GM18909 (cell line): ENCODE measurements at regions not wholly inside any gene's neighbourhood (a gene's known extent, or its start where the extent isn't known, plus 50 kb on each side); places are given as distances from the start of the nearest gene placed in this dataset.

Source experiments
- ATAC-seq: cut with Tn5 transposase; IDR thresholded peaks from one replicate; pipeline ENCODE4 v1.9.1; 2021; ENCODE audit warnings: mild to moderate bottlenecking; ENCODE audit not compliant: unreplicated experiment, poor library complexity

DNA sequence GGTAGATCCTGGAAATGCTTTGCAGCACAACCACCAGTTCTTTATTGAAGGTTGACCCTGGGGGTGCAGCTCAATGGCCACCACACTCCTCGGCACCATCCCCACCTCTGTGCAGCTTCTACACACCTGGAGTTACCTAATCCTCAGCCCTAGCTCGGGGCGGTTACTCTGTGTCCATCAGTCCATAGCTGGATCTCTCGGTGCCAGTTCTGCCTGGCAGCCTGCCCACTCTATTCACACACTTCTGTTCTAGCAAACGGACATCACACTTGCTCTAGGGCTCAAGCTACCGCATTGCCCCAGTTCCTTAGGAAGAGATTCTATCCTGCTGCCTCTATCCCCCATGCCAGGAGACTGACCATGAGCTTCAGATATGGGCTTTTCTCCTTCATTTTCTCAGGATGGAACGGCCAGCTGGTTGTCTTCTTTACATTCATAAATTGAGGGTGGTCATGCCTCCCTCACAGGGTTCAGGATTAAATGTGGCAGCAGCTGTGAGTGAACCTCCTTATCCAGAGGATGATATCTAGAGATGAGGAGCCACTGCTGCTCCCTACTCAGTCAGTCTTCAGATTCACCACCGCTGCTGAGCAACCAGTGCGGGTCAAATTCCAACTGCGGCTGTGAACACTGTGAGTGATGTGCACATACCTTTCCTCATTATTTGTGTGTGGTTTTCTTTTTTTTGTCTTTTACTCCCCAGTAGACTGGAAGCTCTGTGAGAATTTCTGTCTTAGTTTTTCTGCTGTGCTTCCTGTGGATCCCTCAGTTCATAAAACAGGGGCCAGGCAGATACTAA, 66.9 kb upstream of the TRIB2 start:
- no peak for ATAC-seq

DNA sequence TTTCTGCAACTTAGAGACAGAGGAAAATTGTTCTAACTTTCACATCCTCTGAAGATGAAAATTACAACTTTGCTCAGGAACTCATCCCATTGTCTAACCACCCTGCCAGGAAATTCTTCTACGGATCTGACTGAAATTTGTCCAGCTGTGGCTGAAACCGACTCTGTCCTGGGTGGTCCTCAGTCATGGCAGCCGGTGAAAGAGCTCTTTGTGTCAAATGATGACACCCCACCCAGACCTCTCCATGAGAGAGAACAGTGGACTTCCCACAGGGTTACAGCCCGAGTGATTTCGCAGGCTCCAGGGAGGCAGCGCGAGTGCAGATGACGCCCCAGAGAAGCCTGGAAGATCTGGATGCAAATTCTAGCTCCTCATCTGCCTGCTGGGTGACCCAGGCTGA, 65.1 kb upstream of the TRIB2 start:
- no peak for ATAC-seq

DNA sequence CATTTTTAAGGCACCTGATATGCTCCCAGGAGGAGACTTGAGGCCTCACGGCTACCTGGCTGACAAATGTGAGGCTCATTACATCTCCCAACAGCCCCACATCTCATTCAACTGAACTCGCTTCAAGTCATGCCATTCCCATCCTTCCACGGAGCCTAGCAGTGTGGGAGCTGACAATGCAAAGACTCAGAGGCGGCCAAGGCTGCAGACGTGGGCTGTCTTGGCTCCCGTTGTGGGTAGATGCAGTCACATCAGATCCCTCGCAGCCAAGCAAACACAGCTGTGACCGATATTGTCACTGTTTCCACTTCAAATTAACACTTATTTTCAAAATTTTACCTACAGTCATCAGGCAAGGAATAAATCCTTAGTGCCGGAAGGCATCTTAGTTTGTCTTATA, 64.0 kb upstream of the TRIB2 start:
- ATAC-seq: no peak

DNA sequence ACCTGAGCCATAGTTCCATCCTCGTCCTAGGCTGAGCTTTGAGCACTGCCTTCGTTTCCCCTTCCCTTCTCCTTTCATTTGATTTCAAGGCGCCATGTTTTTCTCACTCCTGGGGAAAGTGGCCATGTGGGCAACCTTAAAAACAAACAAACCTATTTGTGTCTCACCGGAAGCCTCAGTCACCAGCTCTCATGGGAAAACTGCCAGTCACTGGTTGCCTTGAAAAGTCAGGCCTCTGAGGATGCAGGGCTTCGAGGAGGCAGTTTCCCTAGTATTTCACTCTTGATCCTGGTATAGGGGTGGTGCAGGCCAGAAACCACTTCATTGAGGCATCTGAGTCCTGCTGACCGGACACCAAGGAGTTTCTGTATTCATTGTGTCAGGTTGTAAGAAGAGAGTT, 59.2 kb upstream of the TRIB2 start:
- ATAC-seq: no peak

DNA sequence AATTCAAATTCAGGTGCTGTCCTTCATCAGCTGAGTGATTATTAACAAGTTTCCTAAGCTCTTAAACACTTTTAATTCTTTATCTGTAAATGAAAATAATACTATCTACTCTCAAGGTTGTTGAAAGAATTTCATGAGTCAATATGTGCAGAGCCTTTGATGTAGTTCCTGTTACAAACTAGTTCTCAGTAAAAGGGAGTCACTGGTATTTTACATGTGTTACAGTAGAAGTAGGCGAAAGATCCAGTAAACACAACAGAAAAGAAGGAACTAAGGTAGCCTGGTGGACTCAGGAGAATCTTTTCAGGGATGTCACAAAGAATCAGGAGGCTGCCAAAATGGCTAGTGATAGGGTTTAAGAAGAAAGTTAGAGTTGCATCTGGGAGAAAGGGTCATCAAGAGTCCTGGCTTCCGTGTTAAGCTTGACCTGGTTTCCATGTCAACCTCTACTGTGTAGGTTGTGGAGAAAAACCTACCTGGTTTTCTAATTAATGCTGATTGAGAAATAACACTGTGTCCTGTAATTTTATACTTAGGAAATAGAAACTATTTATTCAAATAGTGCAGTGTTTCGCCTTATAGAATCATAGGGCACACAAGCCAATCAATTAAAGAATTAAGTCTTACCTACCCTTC, 58.3 kb upstream of the TRIB2 start:
- no peak for ATAC-seq

DNA sequence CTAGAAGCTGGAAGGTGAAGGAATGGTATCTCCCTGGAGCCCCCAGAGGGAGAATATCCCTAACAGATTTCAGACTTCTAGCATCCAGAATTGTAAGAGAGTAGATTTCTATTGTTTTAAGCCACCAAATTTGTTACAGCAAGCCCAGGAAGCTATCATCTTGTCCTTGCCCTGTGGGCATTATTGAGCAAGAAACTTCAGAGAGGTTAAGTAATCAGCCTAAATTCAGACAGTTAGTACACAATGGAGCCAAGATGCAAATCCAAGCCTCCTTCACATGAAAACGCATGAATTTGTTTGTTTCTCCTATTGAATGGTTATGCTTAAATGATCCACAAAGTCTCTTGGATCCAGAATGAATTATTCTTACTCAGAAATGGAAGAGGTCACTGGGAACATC, 55.2 kb upstream of the TRIB2 start:
- no peak for ATAC-seq

DNA sequence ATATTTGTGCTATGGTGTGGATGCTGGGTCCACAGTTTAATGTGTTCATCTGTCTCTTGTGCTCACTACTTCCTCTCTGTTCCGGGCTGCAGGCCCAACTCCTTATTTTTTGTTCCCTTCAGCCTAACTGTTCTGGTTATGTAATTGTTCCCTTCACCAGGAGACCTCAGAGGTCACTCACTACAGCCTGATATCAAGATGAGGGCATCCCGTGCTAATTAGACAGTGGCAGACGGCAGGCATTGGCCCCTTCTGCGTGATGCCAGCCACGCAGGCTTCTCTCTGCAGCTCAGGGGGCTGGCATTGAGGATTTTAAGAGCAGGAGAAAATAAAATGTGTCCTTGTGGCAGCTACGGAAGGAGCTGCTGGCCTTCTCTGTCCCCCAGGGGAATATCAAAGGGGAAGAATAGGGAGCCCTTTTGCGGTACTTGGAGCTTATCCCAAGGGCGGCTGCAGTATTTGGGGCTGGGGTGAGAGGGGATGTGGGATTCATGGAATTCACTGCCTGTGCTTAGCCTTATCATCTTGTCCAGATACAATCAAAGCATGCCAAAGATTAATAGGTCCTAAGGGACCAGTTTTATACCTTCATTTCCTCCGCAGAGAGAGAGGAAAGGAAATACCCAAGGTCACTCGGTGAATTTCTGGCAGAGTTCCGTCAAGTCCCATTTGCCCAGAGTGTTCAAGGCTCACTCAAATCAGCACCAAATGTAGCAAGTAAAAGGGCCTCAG, 53.3 kb upstream of the TRIB2 start:
- no peak for ATAC-seq

DNA sequence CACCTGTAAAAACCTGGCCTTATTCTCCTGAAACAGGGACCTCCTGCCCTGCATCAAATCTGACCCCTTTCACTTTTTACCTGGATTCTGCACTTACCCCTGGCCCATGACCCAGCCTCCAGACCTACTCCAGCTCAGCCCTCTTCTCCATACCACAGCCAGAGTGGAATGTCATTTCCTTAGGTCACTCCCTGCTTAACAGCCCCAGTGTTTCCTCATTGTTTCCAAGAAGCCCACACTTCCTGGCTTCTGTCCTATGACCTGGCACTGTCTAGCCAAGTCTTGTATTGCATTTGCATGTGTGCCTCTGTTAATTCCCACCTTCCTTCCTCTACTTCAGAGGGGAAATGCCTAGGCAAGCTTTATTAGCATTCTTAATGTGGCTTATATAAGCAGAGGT, 51.4 kb upstream of the TRIB2 start:
- no peak for ATAC-seq

DNA sequence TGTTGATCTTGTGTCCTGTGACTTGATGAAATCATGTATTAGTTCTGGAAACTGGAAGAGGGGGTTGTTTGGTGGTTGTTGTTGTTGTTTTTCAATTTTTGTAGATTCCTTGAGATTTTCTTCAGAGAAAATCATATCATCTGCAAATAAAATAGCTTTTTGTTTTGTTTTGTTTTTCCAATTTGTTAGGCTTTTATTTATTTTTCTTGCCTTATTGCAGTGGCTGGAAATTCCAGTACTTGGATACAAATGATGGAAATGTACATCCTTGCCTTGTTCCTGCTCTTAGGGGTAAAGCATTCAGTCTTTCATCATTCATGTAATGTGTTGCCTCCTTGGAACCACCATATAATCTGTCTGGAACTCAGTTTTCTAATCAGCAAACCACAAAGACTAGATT, 50.3 kb upstream of the TRIB2 start:
- ATAC-seq: no peak
